HEK293 (cell line): ENCODE measurements at regions not wholly inside any gene's neighbourhood (a gene's known extent, or its start where the extent isn't known, plus 50 kb on each side); places are given as distances from the start of the nearest gene placed in this dataset.

Experiments used
- CTCF ChIA-PET: fragments of 350-600 bp; formaldehyde crosslinking; extraction: SDS; loops from one replicate; lab custom pipeline; 2021; ENCODE audit warnings: antibody characterized with exemption; lab: Yijun Ruan, JAX
- POLR2A ChIA-PET: fragments of 300-600 bp; formaldehyde crosslinking; extraction: SDS; loops from one replicate; lab custom pipeline; 2020; ENCODE audit warnings: antibody characterized with exemption, inconsistent platforms; lab: Yijun Ruan, JAX
- H3K27ac ChIP-seq: fragments of 200-500 bp; sonication (Bioruptor generic); 2 replicates; pipeline ENCODE4 v1.5.1; 2014; ENCODE audit warnings: low read depth, low read length, control low read depth, inconsistent platforms; ENCODE audit errors: extremely low read depth
- H3K36me3 ChIP-seq, 2 experiments: fragments of 200-500 bp in 1 of 2; sonication (Bioruptor generic) in 1 of 2; 1 replicate in 1 of 2; 2 replicates in 1 of 2; pipeline ENCODE4 v1.5.1; 2014 to 2017; ENCODE audit warnings: inconsistent platforms in 2 of 2, low read length in 2 of 2; ENCODE audit not compliant: control insufficient read depth in 2 of 2, insufficient read depth in 1 of 2
- H3K4me1 ChIP-seq: fragments of 200-500 bp; sonication (Bioruptor generic); 2 replicates; pipeline ENCODE4 v1.5.1; 2014; ENCODE audit warnings: mild to moderate bottlenecking, low read length, inconsistent platforms; ENCODE audit not compliant: control insufficient read depth, insufficient read depth
- H3K4me3 ChIP-seq: 2 replicates; pipeline ENCODE4 v1.5.1; 2011; ENCODE audit warnings: low read depth, mild to moderate bottlenecking, control low read depth, low read length, moderate library complexity
- H3K9me3 ChIP-seq: fragments of 200-500 bp; sonication (Bioruptor generic); 2 replicates; pipeline ENCODE4 v1.5.1; 2014; ENCODE audit warnings: low read depth, low read length, inconsistent platforms; ENCODE audit not compliant: control insufficient read depth, insufficient read depth
- ATF2 ChIP-seq: fragments of 450-650 bp; formaldehyde crosslinking; IDR thresholded peaks from 2 replicates; pipeline ENCODE4 v1.5.1; 2016; ENCODE audit warnings: missing biosample characterization, missing genetic modification characterization, low read depth
- BCL11A ChIP-seq: fragments of 450-650 bp; formaldehyde crosslinking; IDR thresholded peaks from 2 replicates; pipeline ENCODE4 v1.5.1; 2016; ENCODE audit warnings: low read depth, missing biosample characterization, missing genetic modification characterization
- EGR2 ChIP-seq: fragments of 450-650 bp; formaldehyde crosslinking; IDR thresholded peaks from 2 replicates; pipeline ENCODE4 v1.5.1; 2016; ENCODE audit warnings: low read depth, missing biosample characterization, missing genetic modification characterization
- FEZF1 ChIP-seq: fragments of 450-650 bp; formaldehyde crosslinking; IDR thresholded peaks from 2 replicates; pipeline ENCODE4 v1.5.1; 2016; ENCODE audit warnings: missing biosample characterization, missing genetic modification characterization
- GFI1B ChIP-seq: fragments of 450-650 bp; formaldehyde crosslinking; IDR thresholded peaks from 2 replicates; pipeline ENCODE4 v1.5.1; 2016; ENCODE audit warnings: missing biosample characterization, missing genetic modification characterization
- IKZF3 ChIP-seq: fragments of 450-650 bp; IDR thresholded peaks from 2 replicates; pipeline ENCODE4 v1.5.0; 2018; ENCODE audit warnings: missing biosample characterization, mild to moderate bottlenecking, missing genetic modification characterization, moderate library complexity
- INSM2 ChIP-seq: fragments of 450-650 bp; formaldehyde crosslinking; IDR thresholded peaks from 2 replicates; pipeline ENCODE4 v1.5.1; 2016; ENCODE audit warnings: missing biosample characterization, missing genetic modification characterization
- PRDM1 ChIP-seq: fragments of 450-650 bp; formaldehyde crosslinking; IDR thresholded peaks from 2 replicates; pipeline ENCODE4; 2016; ENCODE audit warnings: missing biosample characterization, missing genetic modification characterization
- TRIM28 ChIP-seq: IDR thresholded peaks from 2 replicates; pipeline ENCODE4 v1.6.1; 2011; ENCODE audit warnings: low read length, control low read depth, borderline replicate concordance
- ZEB2 ChIP-seq: fragments of 450-650 bp; formaldehyde crosslinking; IDR thresholded peaks from 2 replicates; pipeline ENCODE4 v1.5.1; 2016; ENCODE audit warnings: missing biosample characterization, missing genetic modification characterization
- ZNF2 ChIP-seq: fragments of 450-650 bp; formaldehyde crosslinking; IDR thresholded peaks from 2 replicates; pipeline ENCODE4 v1.5.1; 2016; ENCODE audit warnings: missing biosample characterization, missing genetic modification characterization
- ZNF202 ChIP-seq: fragments of 450-650 bp; formaldehyde crosslinking; IDR thresholded peaks from 2 replicates; pipeline ENCODE4 v1.5.1; 2016; ENCODE audit warnings: missing biosample characterization, missing genetic modification characterization, borderline replicate concordance
- ZNF274 ChIP-seq, 2 experiments: fragments of 200-500 bp in 1 of 2; fragments of 450-650 bp in 1 of 2; sonication (Bioruptor generic) in 1 of 2; formaldehyde crosslinking in 1 of 2; IDR thresholded peaks; 2 replicates each; pipeline versions ENCODE4 v1.5.1 to v1.6.1; 2014 to 2016; ENCODE audit warnings: borderline replicate concordance in 1 of 2, inconsistent platforms in 1 of 2, low read length in 1 of 2, missing biosample characterization in 1 of 2, missing genetic modification characterization in 1 of 2
- ZNF354C ChIP-seq: fragments of 450-650 bp; formaldehyde crosslinking; IDR thresholded peaks from 2 replicates; pipeline ENCODE4 v1.5.1; 2016; ENCODE audit warnings: missing biosample characterization, missing genetic modification characterization, low read depth, borderline replicate concordance
- ZNF366 ChIP-seq: fragments of 450-650 bp; formaldehyde crosslinking; conservative IDR thresholded peaks from 2 replicates; pipeline ENCODE4 v1.5.1; 2016; ENCODE audit warnings: missing biosample characterization, missing genetic modification characterization
- ZNF513 ChIP-seq: fragments of 450-650 bp; IDR thresholded peaks from 2 replicates; pipeline ENCODE4 v1.5.1; 2018; ENCODE audit warnings: missing biosample characterization, missing genetic modification characterization
- ZNF530 ChIP-seq: fragments of 450-650 bp; formaldehyde crosslinking; IDR thresholded peaks from 2 replicates; pipeline ENCODE4 v1.5.1; 2016; ENCODE audit warnings: low read depth, missing biosample characterization, missing genetic modification characterization
- ZNF558 ChIP-seq: fragments of 450-650 bp; formaldehyde crosslinking; IDR thresholded peaks from 2 replicates; pipeline ENCODE4 v1.5.1; 2016; ENCODE audit warnings: missing biosample characterization, missing genetic modification characterization
- ZNF560 ChIP-seq: fragments of 450-650 bp; formaldehyde crosslinking; IDR thresholded peaks from 2 replicates; pipeline ENCODE4 v1.5.1; 2017; ENCODE audit warnings: missing biosample characterization, missing genetic modification characterization, borderline replicate concordance
- ZNF596 ChIP-seq: fragments of 450-650 bp; IDR thresholded peaks from 2 replicates; pipeline ENCODE4 v1.5.0; 2018; ENCODE audit warnings: missing biosample characterization, mild to moderate bottlenecking, missing genetic modification characterization, moderate library complexity
- ZNF600 ChIP-seq: fragments of 450-650 bp; formaldehyde crosslinking; IDR thresholded peaks from 2 replicates; pipeline ENCODE4 v1.5.1; 2016; ENCODE audit warnings: missing biosample characterization, missing genetic modification characterization
- ZNF629 ChIP-seq: fragments of 450-650 bp; formaldehyde crosslinking; IDR thresholded peaks from 2 replicates; pipeline ENCODE4 v1.5.1; 2017; ENCODE audit warnings: missing biosample characterization, missing genetic modification characterization
- ZNF707 ChIP-seq: fragments of 450-650 bp; formaldehyde crosslinking; IDR thresholded peaks from 2 replicates; pipeline ENCODE4 v1.5.1; 2016; ENCODE audit warnings: missing biosample characterization, missing genetic modification characterization
- ZNF776 ChIP-seq: fragments of 450-650 bp; formaldehyde crosslinking; IDR thresholded peaks from 2 replicates; pipeline ENCODE4 v1.5.0; 2017; ENCODE audit warnings: missing biosample characterization, missing genetic modification characterization, borderline replicate concordance
- ZNF830 ChIP-seq: fragments of 450-650 bp; IDR thresholded peaks from 2 replicates; pipeline ENCODE4 v1.5.0; 2018; ENCODE audit warnings: missing biosample characterization, missing genetic modification characterization, low read depth, mild to moderate bottlenecking, moderate library complexity
- ZNF843 ChIP-seq: fragments of 450-650 bp; formaldehyde crosslinking; IDR thresholded peaks from 2 replicates; pipeline ENCODE4 v1.5.1; 2016; ENCODE audit warnings: missing biosample characterization, missing genetic modification characterization
- ZSCAN23 ChIP-seq: fragments of 450-650 bp; formaldehyde crosslinking; IDR thresholded peaks from 2 replicates; pipeline ENCODE4 v1.5.1; 2016; ENCODE audit warnings: missing biosample characterization, missing genetic modification characterization

- ChIA-PET CTCF (interaction anchor here (0.6 kb wide), 1 partner anchor 497 kb away, joined by 3 read pairs; no protein-coding TSS in a partner anchor), POLR2A (no interaction called here)
- TF ChIP-seq GFI1B (peak; percentile 60; the same call in 1 of the 2 replicates), ZNF596 (0 out of 2 replicates have a peak, but pooled peaks have one; percentile 36), ZNF830 (no peak), ZNF843 (peak; percentile 46; the same call in 1 of the 2 replicates), TRIM28 (0 out of 2 replicates have a peak, but pooled peaks have one; percentile 71), INSM2 (0 out of 2 replicates have a peak, but pooled peaks have one; percentile 29), ZNF513 (tag by site-specific recombination) (peak; percentile 92), ATF2 (tag by site-specific recombination) (peak; percentile 83), ZNF776 (tag by site-specific recombination) (no peak), PRDM1 (no peak), ZNF629 (peak; percentile 82), ZNF600 (tag by site-specific recombination) (no peak), FEZF1 (tag by site-specific recombination) (peak; percentile 50; the same call in 1 of the 2 replicates)
- no peak overlapping the region for H3K4me3 ChIP-seq
- H3K36me3 ChIP-seq = no peaks in the 10 kb centered on the region
- no peak overlapping the region for H3K27ac ChIP-seq
- H3K4me1 ChIP-seq = 0 out of 2 replicates have a peak, but pooled peaks cover 5% of the 10 kb centered on the region
- no peaks in the 10 kb centered on the region for H3K9me3 ChIP-seq
Measured at GRCh38 chr1:57517587-57518374, 93.9 kb upstream of the DAB1 start.

GRCh38 chr1:57512386-57512785 lies 88.5 kb upstream of the DAB1 start:
- no peak overlapping the region for H3K27ac ChIP-seq
- no peak overlapping the region for H3K4me3 ChIP-seq
- no peaks in the 10 kb centered on the region for H3K9me3 ChIP-seq
- CTCF ChIA-PET = no interaction called here
- H3K36me3 ChIP-seq = no peaks in the 10 kb centered on the region
- POLR2A ChIA-PET = no interaction called here
- no peaks in the 10 kb centered on the region for H3K4me1 ChIP-seq
- TF ChIP-seq ZNF558 (tag by site-specific recombination) (no peak), EGR2 (no peak), ZNF707 (no peak), ZNF274 (IDR thresholded peaks at IDR 0.05; ENCODE audit: low read length) (no peak), ZNF274 (tag by site-specific recombination; IDR thresholded peaks at IDR 0.05; ENCODE audit: borderline replicate concordance) (no peak), BCL11A (tag by site-specific recombination) (no peak), ZNF560 (no peak), ATF2 (tag by site-specific recombination) (no peak), ZSCAN23 (tag by site-specific recombination) (no peak), ZNF530 (no peak), ZNF354C (tag by site-specific recombination) (no peak), ZNF2 (tag by site-specific recombination) (no peak), ZEB2 (no peak), IKZF3 (tag by site-specific recombination) (no peak), ZNF202 (no peak), ZNF366 (tag by site-specific recombination) (no peak)
